ENCODE measurements at regions not wholly inside any gene's neighbourhood (a gene's known extent, or its start where the extent isn't known, plus 50 kb on each side); places are given as distances from the start of the nearest gene placed in this dataset.

GRCh38 chr10:36391405-36391804, 734.0 kb upstream of the ANKRD30A start:
- Mint-ChIP-seq H3K4me3 (no peak overlapping the region), H3K36me3 (ENCODE audit: low read depth) (no peaks in the 10 kb centered on the region), H3K4me1 (peaks cover 5% of the 10 kb centered on the region), H3K27ac (ENCODE audit: unreplicated experiment) (peak overlapping the region; percentile 72), H3K9me3 (peaks cover 5% of the 10 kb centered on the region), H3K27me3 (ENCODE audit: low read depth) (no peaks in the 10 kb centered on the region)
- DNase-seq (ENCODE audit: low read depth, low spot score) = no peak
- TF ChIP-seq CTCF (conservative IDR thresholded peaks at IDR 0.05) = no peak

- DNase-seq (ENCODE audit: low read depth, low spot score) = no peak
- no peaks in the 10 kb centered on the region for H3K36me3 Mint-ChIP-seq (ENCODE audit: low read depth)
- peaks cover 5% of the 10 kb centered on the region for H3K4me1 Mint-ChIP-seq
- no peak overlapping the region for H3K4me3 Mint-ChIP-seq
- H3K27ac Mint-ChIP-seq (ENCODE audit: unreplicated experiment) = no peak overlapping the region
- H3K9me3 Mint-ChIP-seq = peaks cover 6% of the 10 kb centered on the region
- no peak for TF ChIP-seq CTCF (conservative IDR thresholded peaks at IDR 0.05)
- no peaks in the 10 kb centered on the region for H3K27me3 Mint-ChIP-seq (ENCODE audit: low read depth)
These were observed 735.2 kb upstream of the ANKRD30A start for GRCh38 chr10:36390221-36390620.

GRCh38 chr10:36388166-36388565, 737.2 kb upstream of the ANKRD30A start:
- TF ChIP-seq CTCF (conservative IDR thresholded peaks at IDR 0.05) = no peak
- Mint-ChIP-seq H3K4me1 (peaks cover 5% of the 10 kb centered on the region), H3K27me3 (ENCODE audit: low read depth) (no peaks in the 10 kb centered on the region), H3K4me3 (no peak overlapping the region), H3K36me3 (ENCODE audit: low read depth) (no peaks in the 10 kb centered on the region), H3K9me3 (peaks cover 3% of the 10 kb centered on the region), H3K27ac (ENCODE audit: unreplicated experiment) (no peak overlapping the region)
- no peak for DNase-seq (ENCODE audit: low read depth, low spot score)

GRCh38 chr10:36385693-36386092, 739.7 kb upstream of the ANKRD30A start:
- Mint-ChIP-seq H3K27me3 (ENCODE audit: low read depth) (no peaks in the 10 kb centered on the region), H3K27ac (ENCODE audit: unreplicated experiment) (no peak overlapping the region), H3K4me1 (no peaks in the 10 kb centered on the region), H3K4me3 (no peak overlapping the region), H3K9me3 (peaks cover 3% of the 10 kb centered on the region), H3K36me3 (ENCODE audit: low read depth) (no peaks in the 10 kb centered on the region)
- TF ChIP-seq CTCF (conservative IDR thresholded peaks at IDR 0.05) = no peak
- DNase-seq (ENCODE audit: low read depth, low spot score) = no peak

GRCh38 chr10:36383349-36383748, 741.3 kb upstream of the FZD8 start:
- no peak for DNase-seq (ENCODE audit: low read depth, low spot score)
- H3K9me3 Mint-ChIP-seq = peaks cover 3% of the 10 kb centered on the region
- no peak for TF ChIP-seq CTCF (conservative IDR thresholded peaks at IDR 0.05)
- no peak overlapping the region for H3K4me3 Mint-ChIP-seq
- H3K27me3 Mint-ChIP-seq (ENCODE audit: low read depth) = no peaks in the 10 kb centered on the region
- H3K36me3 Mint-ChIP-seq (ENCODE audit: low read depth) = no peaks in the 10 kb centered on the region
- no peaks in the 10 kb centered on the region for H3K4me1 Mint-ChIP-seq
- no peak overlapping the region for H3K27ac Mint-ChIP-seq (ENCODE audit: unreplicated experiment)

GRCh38 chr10:36381748-36382147, 739.7 kb upstream of the FZD8 start:
- no peaks in the 10 kb centered on the region for H3K4me1 Mint-ChIP-seq
- peaks cover 3% of the 10 kb centered on the region for H3K9me3 Mint-ChIP-seq
- TF ChIP-seq CTCF (conservative IDR thresholded peaks at IDR 0.05) = no peak
- DNase-seq (ENCODE audit: low read depth, low spot score) = no peak
- H3K27ac Mint-ChIP-seq (ENCODE audit: unreplicated experiment) = no peak overlapping the region
- no peaks in the 10 kb centered on the region for H3K36me3 Mint-ChIP-seq (ENCODE audit: low read depth)
- no peaks in the 10 kb centered on the region for H3K27me3 Mint-ChIP-seq (ENCODE audit: low read depth)
- no peak overlapping the region for H3K4me3 Mint-ChIP-seq

Measured in neural crest cell (in vitro differentiated cells).